Thymus (tissue), 11 donors: ENCODE measurements at regions not wholly inside any gene's neighbourhood (a gene's known extent, or its start where the extent isn't known, plus 50 kb on each side); places are given as distances from the start of the nearest gene placed in this dataset.

Experiments
- DNase-seq, 9 donors: peaks; one replicate each; pipeline ENCODE4 v3.0.0-alpha.2; 2013; ENCODE audit warnings: low spot score in 9 of 9, low read depth in 6 of 9, missing footprints in 1 of 9
- H3K27ac ChIP-seq, 2 donors: one replicate each; pipeline ENCODE4 v1.5.1; 2013; ENCODE audit warnings: control low read depth in 1 of 2, low read depth in 1 of 2, low read length in 1 of 2, mild to moderate bottlenecking in 1 of 2, moderate library complexity in 1 of 2
- H3K27me3 ChIP-seq, 2 donors: one replicate each; pipeline ENCODE4 v1.5.1; 2013; ENCODE audit warnings: low read length in 1 of 2; ENCODE audit not compliant: control insufficient read depth in 2 of 2, insufficient read depth in 1 of 2
- H3K36me3 ChIP-seq, 2 donors: one replicate each; pipeline ENCODE4 v1.5.1; 2013; ENCODE audit warnings: low read length in 1 of 2, mild to moderate bottlenecking in 1 of 2, moderate library complexity in 1 of 2; ENCODE audit not compliant: control insufficient read depth in 2 of 2, insufficient read depth in 2 of 2
- H3K4me1 ChIP-seq, 2 donors: one replicate each; pipeline ENCODE4 v1.5.1; 2013; ENCODE audit warnings: low read length in 2 of 2; ENCODE audit not compliant: control insufficient read depth in 2 of 2, insufficient read depth in 2 of 2
- H3K4me3 ChIP-seq, 2 donors: one replicate each; pipeline ENCODE4 v1.5.1; 2013; ENCODE audit warnings: low read length in 2 of 2, control low read depth in 1 of 2, mild to moderate bottlenecking in 1 of 2
- H3K9me3 ChIP-seq, 2 donors: one replicate each; pipeline ENCODE4 v1.5.1; 2013; ENCODE audit warnings: low read length in 1 of 2, mild to moderate bottlenecking in 1 of 2; ENCODE audit not compliant: control insufficient read depth in 2 of 2, insufficient read depth in 1 of 2
- WGBS: extraction: QIAGEN DNeasy Blood & Tissue Kit; methylation state at CpG from one replicate; pipeline ENCODE4 v1.1.7; 2013; 5-methylcytosine and 5-hydroxymethylcytosine counted together
- donor health status: healthy.

GRCh38 chr15:96182736-96183513 is 147.6 kb upstream of the NR2F2 start:
- Histone ChIP-seq H3K27me3 (no peaks in the 10 kb centered on the region), H3K9me3 (no peaks in the 10 kb centered on the region), H3K4me3 (no peak overlapping the region), H3K4me1 (no peaks in the 10 kb centered on the region), H3K27ac (no peak overlapping the region), H3K36me3 (no peaks in the 10 kb centered on the region)
- no peak for DNase-seq
- 94% methylated on average over 12 of the region's 12 CpGs for WGBS

- 85% methylated on average over 4 of the region's 4 CpGs for WGBS
- H3K27ac ChIP-seq: no peak overlapping the region
- H3K9me3 ChIP-seq: no peaks in the 10 kb centered on the region
- no peak overlapping the region for H3K4me3 ChIP-seq
- H3K27me3 ChIP-seq: no peaks in the 10 kb centered on the region
- no peaks in the 10 kb centered on the region for H3K4me1 ChIP-seq
- H3K36me3 ChIP-seq: no peaks in the 10 kb centered on the region
- DNase-seq: no peak
Observed at GRCh38 chr15:96183514-96183850, 147.0 kb upstream of the NR2F2 start.

GRCh38 chr15:96183867-96184266 is 146.6 kb upstream of the NR2F2 start:
- H3K4me1 ChIP-seq: no peaks in the 10 kb centered on the region
- H3K4me3 ChIP-seq: no peak overlapping the region
- DNase-seq: no peak
- no peaks in the 10 kb centered on the region for H3K36me3 ChIP-seq
- 95% methylated on average over 3 of the region's 3 CpGs for WGBS
- no peaks in the 10 kb centered on the region for H3K27me3 ChIP-seq
- no peaks in the 10 kb centered on the region for H3K9me3 ChIP-seq
- no peak overlapping the region for H3K27ac ChIP-seq

- Histone ChIP-seq H3K4me1 (no peaks in the 10 kb centered on the region), H3K36me3 (no peaks in the 10 kb centered on the region), H3K27ac (no peak overlapping the region), H3K27me3 (no peaks in the 10 kb centered on the region), H3K4me3 (no peak overlapping the region), H3K9me3 (no peaks in the 10 kb centered on the region)
- DNase-seq: no peak
- 84% methylated on average over 2 of the region's 2 CpGs for WGBS
Observed at GRCh38 chr15:96184297-96184696, 146.2 kb upstream of the NR2F2 start.

GRCh38 chr15:96186105-96186504 is 144.4 kb upstream of the NR2F2 start:
- Histone ChIP-seq H3K27ac (no peak overlapping the region), H3K4me1 (no peaks in the 10 kb centered on the region)

GRCh38 chr15:96187341-96188305 is 142.9 kb upstream of the NR2F2 start:
- H3K27ac ChIP-seq: no peak overlapping the region
- 52% methylated on average over 10 of the region's 10 CpGs for WGBS

More at GRCh38 chr15:96186105-96186504, 144.4 kb upstream of the NR2F2 start:
- no peak overlapping the region for H3K4me3 ChIP-seq
- DNase-seq: no peak
- H3K9me3 ChIP-seq: no peaks in the 10 kb centered on the region
- WGBS: 84% methylated on average over 4 of the region's 4 CpGs
- no peaks in the 10 kb centered on the region for H3K27me3 ChIP-seq
- H3K36me3 ChIP-seq: no peaks in the 10 kb centered on the region

GRCh38 chr15:96197721-96198120 is 132.8 kb upstream of the NR2F2 start:
- H3K9me3 ChIP-seq: no peaks in the 10 kb centered on the region
- H3K4me3 ChIP-seq: no peak overlapping the region
- H3K4me1 ChIP-seq: no peaks in the 10 kb centered on the region
- no peaks in the 10 kb centered on the region for H3K36me3 ChIP-seq
- no peak for DNase-seq
- WGBS: 97% methylated on average over 1 of the region's 1 CpG
- no peak overlapping the region for H3K27ac ChIP-seq
- no peaks in the 10 kb centered on the region for H3K27me3 ChIP-seq

More at GRCh38 chr15:96187341-96188305, 142.9 kb upstream of the NR2F2 start:
- Histone ChIP-seq H3K4me1 (no peaks in the 10 kb centered on the region), H3K36me3 (no peaks in the 10 kb centered on the region), H3K4me3 (no peak overlapping the region), H3K9me3 (no peaks in the 10 kb centered on the region), H3K27me3 (no peaks in the 10 kb centered on the region)
- DNase-seq: no peak

- DNase-seq: no peak
- Histone ChIP-seq H3K27me3 (no peaks in the 10 kb centered on the region), H3K9me3 (no peaks in the 10 kb centered on the region), H3K4me1 (no peaks in the 10 kb centered on the region), H3K4me3 (no peak overlapping the region), H3K36me3 (no peaks in the 10 kb centered on the region), H3K27ac (no peak overlapping the region)
Observed at GRCh38 chr15:96199111-96199510, 131.4 kb upstream of the NR2F2 start.

- WGBS: 91% methylated on average over 9 of the region's 9 CpGs
- Histone ChIP-seq H3K36me3 (no peaks in the 10 kb centered on the region), H3K4me3 (no peak overlapping the region), H3K27ac (no peak overlapping the region), H3K9me3 (no peaks in the 10 kb centered on the region), H3K4me1 (no peaks in the 10 kb centered on the region), H3K27me3 (no peaks in the 10 kb centered on the region)
- DNase-seq: peak in 1 of 9 donors; percentile 2
Observed at GRCh38 chr15:96200357-96200967, 130.0 kb upstream of the NR2F2 start.
